Cardiac fibroblast (primary cell): ENCODE measurements at regions not wholly inside any gene's neighbourhood (a gene's known extent, or its start where the extent isn't known, plus 50 kb on each side); places are given as distances from the start of the nearest gene placed in this dataset.

Experiments
- DNase-seq, 2 donors: peaks; one replicate each; pipeline versions ENCODE4 v3.0.0 to v3.0.0-alpha.2; 2010; ENCODE audit warnings: low read depth in 2 of 2
- H3K4me3 ChIP-seq, 2 donors: replicated peaks in 1 of 2; 1 replicate in 1 of 2; 2 replicates in 1 of 2; pipeline ENCODE4 v1.5.1; 2011; ENCODE audit warnings: low read depth in 2 of 2, low read length in 2 of 2, mild to moderate bottlenecking in 2 of 2, moderate library complexity in 1 of 2
- CTCF ChIP-seq: IDR thresholded peaks from one replicate; pipeline ENCODE4 v1.5.1; 2011; ENCODE audit warnings: low read depth, mild to moderate bottlenecking, low read length, inconsistent platforms

DNA sequence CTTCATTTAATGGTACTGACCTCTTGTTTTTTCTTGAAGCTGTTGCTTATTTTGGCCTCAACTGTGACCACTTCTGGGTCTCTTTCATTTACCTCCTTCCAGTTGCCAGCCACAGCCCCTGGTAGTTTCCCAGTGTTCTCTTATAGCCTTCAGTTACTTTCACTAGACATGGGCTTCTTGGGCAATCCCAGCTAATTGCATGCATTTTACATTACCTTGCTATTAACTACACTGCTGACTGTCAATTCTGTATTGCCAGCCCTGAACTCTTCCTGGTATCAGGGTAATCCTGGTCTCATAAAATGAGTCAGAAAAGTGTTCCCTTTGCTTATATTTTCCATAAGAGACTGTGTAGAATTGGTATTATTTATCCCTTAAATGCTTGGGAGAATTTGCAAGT, 195.8 kb upstream of the LARGE1 start:
- TF ChIP-seq CTCF: no peak
- H3K4me3 ChIP-seq: no peak overlapping the region
- no peak for DNase-seq

DNA sequence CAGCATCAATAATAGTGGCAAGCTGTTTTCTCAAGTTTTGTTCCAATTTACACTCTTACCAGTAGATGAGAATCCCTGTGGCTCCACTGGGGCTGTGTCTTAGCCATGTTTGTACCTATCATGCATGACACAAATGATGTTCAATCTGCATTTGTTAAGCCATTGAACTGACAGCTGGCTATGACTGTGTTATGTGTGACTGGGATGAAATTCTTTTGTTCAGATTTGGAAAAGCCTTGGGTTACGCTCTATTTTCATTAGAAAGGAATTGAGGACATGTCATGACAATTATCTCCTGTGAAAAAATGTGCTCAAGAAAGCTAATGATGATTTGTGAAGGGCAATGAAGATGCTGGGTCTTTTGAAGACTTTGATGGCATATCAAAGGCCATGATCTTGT, 201.8 kb upstream of the LARGE1 start:
- H3K4me3 ChIP-seq: no peak overlapping the region
- no peak for TF ChIP-seq CTCF

DNA sequence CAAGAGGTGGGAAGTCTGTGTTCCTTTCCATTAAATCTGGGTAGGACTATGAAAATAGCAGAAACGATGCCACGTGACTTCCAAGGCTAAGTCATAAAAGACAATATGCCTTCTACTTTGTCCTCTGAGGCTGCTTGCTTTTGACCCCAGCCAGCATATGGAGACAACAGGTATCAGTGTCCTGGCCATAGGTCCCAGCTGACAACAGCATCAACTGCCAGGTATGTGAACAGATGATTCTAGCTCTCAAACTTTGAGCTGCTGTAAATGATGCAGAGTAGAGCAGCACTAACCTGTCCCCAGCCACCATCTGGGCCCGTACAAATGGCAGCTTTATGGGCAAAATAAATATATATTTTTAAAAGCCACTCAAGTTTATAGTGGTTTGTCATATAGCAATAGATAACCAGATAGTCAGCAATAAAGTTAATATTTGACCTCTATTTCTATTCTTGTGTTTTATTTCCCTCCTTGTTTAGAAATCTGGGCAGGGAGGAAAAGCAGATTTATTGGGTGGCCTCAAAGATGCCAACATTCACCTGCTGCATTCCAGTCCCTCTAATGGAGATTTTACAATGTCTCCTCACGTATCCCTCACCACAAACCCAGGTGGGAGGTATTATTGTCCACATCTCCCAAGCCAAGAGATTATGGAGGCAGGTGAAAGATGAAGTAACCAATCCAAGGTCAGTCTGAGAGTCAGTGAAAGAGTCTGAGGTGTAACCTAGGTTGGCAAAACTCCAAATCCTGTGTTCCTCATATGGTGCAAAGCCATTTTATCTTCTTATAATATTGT, 209.6 kb upstream of the LARGE1 start:
- no peak for TF ChIP-seq CTCF
- DNase-seq: no peak
- H3K4me3 ChIP-seq: no peak overlapping the region

More for the DNA sequence above, 201.8 kb upstream of the LARGE1 start:
- DNase-seq: no peak

GRCh38 chr22:34135749-34136148, 215.5 kb upstream of the LARGE1 start:
- TF ChIP-seq CTCF: no peak
- no peak for DNase-seq
- no peak overlapping the region for H3K4me3 ChIP-seq

DNA sequence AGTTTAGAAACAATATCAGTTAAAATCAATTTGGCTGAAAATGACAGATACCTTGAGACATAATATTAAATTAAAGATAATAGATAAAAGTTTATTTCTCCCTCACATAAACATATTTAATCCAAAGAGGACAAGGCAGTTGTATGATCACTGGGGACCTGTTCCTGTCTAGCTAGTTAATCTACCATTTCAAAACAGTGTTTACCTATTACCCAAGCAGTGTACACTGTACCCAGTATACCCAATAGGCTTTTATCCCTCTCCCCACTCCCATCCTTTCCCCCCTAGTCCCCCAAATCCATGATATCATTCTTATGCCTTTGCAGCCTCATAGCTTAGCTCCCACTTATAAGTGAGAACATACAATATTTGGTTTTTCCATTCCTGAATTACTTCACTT, 229.7 kb upstream of the LARGE1 start:
- TF ChIP-seq CTCF: no peak
- DNase-seq: no peak
- no peak overlapping the region for H3K4me3 ChIP-seq

GRCh38 chr22:34159491-34159890, 239.2 kb upstream of the LARGE1 start:
- H3K4me3 ChIP-seq: no peak overlapping the region
- no peak for TF ChIP-seq CTCF
- DNase-seq: no peak
